ENCODE measurements at regions not wholly inside any gene's neighbourhood (a gene's known extent, or its start where the extent isn't known, plus 50 kb on each side); places are given as distances from the start of the nearest gene placed in this dataset.

GRCh38 chr14:22304326-22304725 is 284.7 kb downstream of the DAD1 start:
- Mint-ChIP-seq H3K4me1 (no peaks in the 10 kb centered on the region), H3K9me3 (ENCODE audit: insufficient read depth) (no peaks in the 10 kb centered on the region), H3K27ac (no peak overlapping the region), H3K4me3 (no peak overlapping the region), H3K27me3 (peaks cover 25% of the 10 kb centered on the region)
- ATAC-seq (ENCODE audit: low read depth) (no peak), DNase-seq (no peak)
- Histone ChIP-seq H3K27ac (ENCODE audit: low read length in 2 of 2) (no peak overlapping the region), H3K4me1 (ENCODE audit: control insufficient read depth in 2 of 2, insufficient read depth in 2 of 2, low read length in 2 of 2) (no peaks in the 10 kb centered on the region), H3K9me3 (ENCODE audit: control extremely low read depth in 1 of 3, control insufficient read depth in 2 of 3, insufficient read depth in 1 of 3, low read length in 2 of 3) (no peaks in the 10 kb centered on the region), H3K36me3 (replicated peaks in 1 of 2; ENCODE audit: control extremely low read depth in 1 of 2, control insufficient read depth in 1 of 2, extremely low read depth in 1 of 2, insufficient read depth in 2 of 2, low read length in 1 of 2) (no peaks in the 10 kb centered on the region), H3K4me3 (ENCODE audit: control extremely low read depth in 1 of 5, extremely low read depth in 1 of 5, insufficient read depth in 1 of 5, low read depth in 2 of 5, low read length in 4 of 5) (no peak overlapping the region), H4K20me1 (ENCODE audit: control insufficient read depth, insufficient read depth, low read length, poor library complexity, severe bottlenecking) (no peaks in the 10 kb centered on the region), H3K4me2 (replicated peaks; ENCODE audit: low read depth, low read length, poor library complexity, severe bottlenecking) (no peak overlapping the region), H3K27me3 (replicated peaks in 1 of 4; ENCODE audit: control extremely low read depth in 1 of 4, control insufficient read depth in 3 of 4, insufficient read depth in 4 of 4, low read length in 3 of 4) (peaks cover 0 to 11% (median 8%) of the 10 kb centered on the region in 4 experiments), H3K79me2 (ENCODE audit: control insufficient read depth, insufficient read depth, low read length) (no peaks in the 10 kb centered on the region), H2AFZ (ENCODE audit: insufficient read depth, low read depth, low read length, poor library complexity, severe bottlenecking) (no peak overlapping the region), H3K9ac (ENCODE audit: low read length) (no peak overlapping the region)
- WGBS (ENCODE audit: insufficient coverage) = 55% methylated on average over 2 of the region's 6 CpGs
- CTCF ChIA-PET = interaction anchor here (0.7 to 2.0 kb wide), 6 partner anchors 15 to 1931 kb away, joined by 3 to 6 read pairs (median 3); no protein-coding TSS in a partner anchor
- TF ChIP-seq EZH2 (IDR thresholded peaks at IDR 0.05; ENCODE audit: borderline replicate concordance, insufficient read depth, low read depth, low read length, poor library complexity, severe bottlenecking) (no peak), CTCF (IDR thresholded peaks at IDR 0.05) (no peak)
- intact Hi-C loops (cut with micrococcal nuclease) = loop anchor here (10.0 kb wide), 1 partner anchor 750 kb away; the partner anchor contains the start of gene CDH24
- POLR2A ChIA-PET = interaction anchor here (0.7 kb wide), 1 partner anchor 222 kb away, joined by 3 read pairs; no protein-coding TSS in a partner anchor

- H3K27me3 Mint-ChIP-seq = peaks cover 25% of the 10 kb centered on the region
- Histone ChIP-seq H4K20me1 (ENCODE audit: control insufficient read depth, insufficient read depth, low read length, poor library complexity, severe bottlenecking) (no peaks in the 10 kb centered on the region), H3K9me3 (ENCODE audit: control extremely low read depth in 1 of 3, control insufficient read depth in 2 of 3, insufficient read depth in 1 of 3, low read length in 2 of 3) (no peaks in the 10 kb centered on the region), H3K4me1 (ENCODE audit: control insufficient read depth in 2 of 2, insufficient read depth in 2 of 2, low read length in 2 of 2) (no peaks in the 10 kb centered on the region), H3K27ac (ENCODE audit: low read length in 2 of 2) (no peak overlapping the region), H3K27me3 (replicated peaks in 1 of 4; ENCODE audit: control extremely low read depth in 1 of 4, control insufficient read depth in 3 of 4, insufficient read depth in 4 of 4, low read length in 3 of 4) (peaks cover 0 to 11% (median 8%) of the 10 kb centered on the region in 4 experiments), H2AFZ (ENCODE audit: insufficient read depth, low read depth, low read length, poor library complexity, severe bottlenecking) (no peak overlapping the region), H3K4me2 (replicated peaks; ENCODE audit: low read depth, low read length, poor library complexity, severe bottlenecking) (no peak overlapping the region), H3K9ac (ENCODE audit: low read length) (no peak overlapping the region), H3K4me3 (ENCODE audit: control extremely low read depth in 1 of 5, extremely low read depth in 1 of 5, insufficient read depth in 1 of 5, low read depth in 2 of 5, low read length in 4 of 5) (no peak overlapping the region), H3K36me3 (replicated peaks in 1 of 2; ENCODE audit: control extremely low read depth in 1 of 2, control insufficient read depth in 1 of 2, extremely low read depth in 1 of 2, insufficient read depth in 2 of 2, low read length in 1 of 2) (no peaks in the 10 kb centered on the region), H3K79me2 (ENCODE audit: control insufficient read depth, insufficient read depth, low read length) (no peaks in the 10 kb centered on the region)
- CTCF ChIA-PET = interaction anchor here (0.7 to 2.0 kb wide), 7 partner anchors 16 to 1931 kb away, joined by 3 to 6 read pairs (median 3); no protein-coding TSS in a partner anchor
- H3K4me3 Mint-ChIP-seq = no peak overlapping the region
- intact Hi-C loops (cut with micrococcal nuclease) = loop anchor here (10.0 kb wide), 1 partner anchor 751 kb away; the partner anchor contains the start of gene CDH24
- H3K27ac Mint-ChIP-seq = no peak overlapping the region
- no peaks in the 10 kb centered on the region for H3K4me1 Mint-ChIP-seq
- TF ChIP-seq CTCF (IDR thresholded peaks at IDR 0.05) (peak; percentile 85), EZH2 (IDR thresholded peaks at IDR 0.05; ENCODE audit: borderline replicate concordance, insufficient read depth, low read depth, low read length, poor library complexity, severe bottlenecking) (no peak)
- ATAC-seq (ENCODE audit: low read depth) (no peak), DNase-seq (peak; percentile 21)
- 42% methylated on average over 3 of the region's 5 CpGs for whole genome bisulfite sequencing (ENCODE audit: insufficient coverage)
- no peaks in the 10 kb centered on the region for H3K9me3 Mint-ChIP-seq (ENCODE audit: insufficient read depth)
- POLR2A ChIA-PET = interaction anchor here (0.7 kb wide), 1 partner anchor 222 kb away, joined by 3 read pairs; no protein-coding TSS in a partner anchor
These were observed 285.3 kb downstream of the DAD1 start for GRCh38 chr14:22303589-22304195.
